ENCODE measurements at regions not wholly inside any gene's neighbourhood (a gene's known extent, or its start where the extent isn't known, plus 50 kb on each side); places are given as distances from the start of the nearest gene placed in this dataset.

GRCh38 chr1:207971331-207972219 lies 60.6 kb upstream of the CD34 start:
- no peak for DNase-seq (ENCODE audit: low spot score)

- DNase-seq (ENCODE audit: low spot score), result no peak
These were observed 59.7 kb upstream of the CD34 start for GRCh38 chr1:207970329-207971233.

GRCh38 chr1:207969528-207969927 lies 58.6 kb upstream of the CD34 start:
- DNase-seq (ENCODE audit: low spot score), result no peak

- DNase-seq (ENCODE audit: low spot score), result no peak
These were observed 57.6 kb upstream of the CD34 start for GRCh38 chr1:207968521-207969009.

- DNase-seq (ENCODE audit: low spot score), result no peak
These were observed 56.8 kb upstream of the CD34 start for GRCh38 chr1:207967703-207968102.

- DNase-seq (ENCODE audit: low spot score), result no peak
These were observed 55.6 kb upstream of the CD34 start for GRCh38 chr1:207966521-207966920.

GRCh38 chr1:207965392-207966387 lies 54.8 kb upstream of the CD34 start:
- no peak for DNase-seq (ENCODE audit: low spot score)

GRCh38 chr1:207964195-207964966 lies 53.5 kb upstream of the CD34 start:
- no peak for DNase-seq (ENCODE audit: low spot score)

GRCh38 chr1:207963427-207964194 lies 52.7 kb upstream of the CD34 start:
- peak; percentile 87 for DNase-seq (ENCODE audit: low spot score)

GRCh38 chr1:207962716-207963426 lies 51.9 kb upstream of the CD34 start:
- DNase-seq (ENCODE audit: low spot score), result peak; percentile 5

Data from activated CD4-positive, alpha-beta T cell treated with anti-CD3 and anti-CD28 coated beads, Interleukin-2, Interleukin-4, amounts not matched to agents 100 ng/mL and 50 ng/mL, durations not matched to agents 16 hours and 8 hours (primary cell).